ENCODE measurements at regions not wholly inside any gene's neighbourhood (a gene's known extent, or its start where the extent isn't known, plus 50 kb on each side); places are given as distances from the start of the nearest gene placed in this dataset.
"Not testable (repeated sequence)": the region's sequence is repeated elsewhere in the genome, so short reads cannot be mapped to it uniquely, and the experiment has no call there.

- DNase-seq = no peak
Measured at GRCh38 chr3:182149594-182149993, 437.9 kb downstream of the SOX2 start.

- DNase-seq = not testable (repeated sequence)
Measured at GRCh38 chr3:182156326-182156725, 444.6 kb downstream of the SOX2 start.

GRCh38 chr3:182165234-182165633, 453.5 kb downstream of the SOX2 start:
- no peak for DNase-seq

DNA sequence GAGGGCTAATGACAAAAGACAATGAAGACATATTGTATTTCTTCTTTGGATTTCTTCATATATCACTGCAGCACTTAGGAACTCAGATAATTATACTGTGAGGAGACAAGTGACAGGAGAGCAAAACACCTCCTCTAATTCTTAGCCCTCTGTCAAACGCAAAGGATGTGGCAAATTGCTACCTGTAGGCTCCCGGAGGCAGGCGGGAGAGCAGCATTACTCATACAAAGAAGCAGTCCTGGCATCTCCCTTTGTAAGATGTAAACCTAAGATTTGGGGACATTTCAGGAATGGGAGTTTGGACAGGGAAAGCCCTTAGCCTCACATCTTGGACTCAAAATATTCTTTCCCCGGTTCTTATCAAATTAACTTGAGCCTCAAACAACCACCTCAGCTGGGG, 460.8 kb downstream of the SOX2 start:
- DNase-seq = no peak

DNA sequence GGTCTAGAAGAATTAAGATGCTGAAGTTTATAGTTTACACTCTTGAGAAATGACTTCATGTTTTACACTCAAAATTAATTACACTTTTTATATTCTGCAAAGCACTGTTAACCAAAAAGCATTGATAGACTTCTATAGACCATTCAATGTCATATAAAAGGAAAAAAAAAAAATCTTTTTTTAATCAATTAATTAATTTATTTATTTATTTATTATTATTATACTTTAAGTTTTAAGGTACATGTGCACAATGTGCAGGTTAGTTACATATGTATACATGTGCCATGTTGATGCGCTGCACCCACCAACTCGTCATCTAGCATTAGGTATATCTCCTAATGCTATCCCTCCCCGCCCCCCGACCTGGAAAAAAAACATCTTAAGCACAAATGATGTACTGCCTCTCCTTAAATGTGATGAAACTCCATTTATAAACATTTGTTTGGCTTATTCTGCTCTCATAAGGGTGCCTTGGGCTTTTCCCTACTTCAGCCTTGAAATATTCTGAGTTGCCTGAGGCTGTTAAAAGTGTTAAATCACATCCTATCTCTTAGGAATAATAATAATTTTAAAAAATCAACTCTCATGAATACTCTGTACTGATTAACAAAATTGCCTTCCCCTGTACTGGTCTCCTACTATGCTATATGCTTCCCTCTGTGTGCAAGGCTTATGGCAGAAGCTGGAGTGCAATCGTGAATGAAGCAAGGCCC, 466.9 kb downstream of the SOX2 start:
- no peak for DNase-seq

DNA sequence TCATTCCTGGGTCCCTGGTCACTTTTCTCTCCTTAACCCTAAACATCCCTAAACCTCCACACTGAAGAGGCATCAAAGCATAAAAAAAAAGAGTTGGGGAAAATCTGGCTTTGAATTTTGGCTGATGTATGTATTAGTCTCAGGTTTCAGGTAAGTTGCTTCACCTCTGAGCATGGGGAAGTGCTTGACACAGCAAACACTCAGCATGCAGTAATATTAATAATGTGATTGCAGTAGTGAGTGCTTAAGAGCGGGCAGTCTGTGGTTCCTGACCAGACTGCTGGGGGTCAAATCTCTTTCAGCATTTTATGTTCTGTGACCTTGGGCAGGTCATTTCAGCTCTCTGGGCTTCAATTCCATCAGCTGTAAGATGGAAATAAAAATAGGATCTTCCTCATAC, 467.9 kb downstream of the SOX2 start:
- no peak for DNase-seq

GRCh38 chr3:182180654-182181385, 469.1 kb downstream of the SOX2 start:
- DNase-seq = no peak

DNA sequence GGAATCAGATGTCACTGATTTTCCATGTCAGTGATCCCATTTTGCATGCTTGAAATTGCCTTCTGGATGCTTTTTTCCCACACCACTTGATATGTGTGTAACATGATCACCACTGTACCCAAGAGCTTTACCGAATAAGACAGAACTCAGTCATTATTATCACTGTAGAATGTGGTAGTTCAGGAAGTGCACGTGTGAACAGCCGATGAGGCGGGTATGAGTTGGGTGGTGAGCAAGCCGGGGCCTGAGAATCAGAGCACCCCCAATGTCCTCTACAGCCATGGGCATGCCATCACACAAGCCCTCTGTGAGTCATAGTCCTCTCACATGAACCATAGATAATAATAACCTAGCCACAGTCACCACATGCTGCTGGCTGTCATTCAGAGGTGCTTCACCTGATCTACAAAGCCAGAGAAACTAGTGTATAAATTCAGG, 470.8 kb downstream of the SOX2 start:
- DNase-seq = no peak

- DNase-seq = no peak
Measured at GRCh38 chr3:182183716-182184430, 472.1 kb downstream of the SOX2 start.

GRCh38 chr3:182185313-182185712, 473.6 kb downstream of the SOX2 start:
- DNase-seq = no peak

GRCh38 chr3:182190056-182190455, 478.3 kb downstream of the SOX2 start:
- DNase-seq = no peak

GRCh38 chr3:182198345-182198744, 486.6 kb downstream of the SOX2 start:
- DNase-seq = no peak

DNA sequence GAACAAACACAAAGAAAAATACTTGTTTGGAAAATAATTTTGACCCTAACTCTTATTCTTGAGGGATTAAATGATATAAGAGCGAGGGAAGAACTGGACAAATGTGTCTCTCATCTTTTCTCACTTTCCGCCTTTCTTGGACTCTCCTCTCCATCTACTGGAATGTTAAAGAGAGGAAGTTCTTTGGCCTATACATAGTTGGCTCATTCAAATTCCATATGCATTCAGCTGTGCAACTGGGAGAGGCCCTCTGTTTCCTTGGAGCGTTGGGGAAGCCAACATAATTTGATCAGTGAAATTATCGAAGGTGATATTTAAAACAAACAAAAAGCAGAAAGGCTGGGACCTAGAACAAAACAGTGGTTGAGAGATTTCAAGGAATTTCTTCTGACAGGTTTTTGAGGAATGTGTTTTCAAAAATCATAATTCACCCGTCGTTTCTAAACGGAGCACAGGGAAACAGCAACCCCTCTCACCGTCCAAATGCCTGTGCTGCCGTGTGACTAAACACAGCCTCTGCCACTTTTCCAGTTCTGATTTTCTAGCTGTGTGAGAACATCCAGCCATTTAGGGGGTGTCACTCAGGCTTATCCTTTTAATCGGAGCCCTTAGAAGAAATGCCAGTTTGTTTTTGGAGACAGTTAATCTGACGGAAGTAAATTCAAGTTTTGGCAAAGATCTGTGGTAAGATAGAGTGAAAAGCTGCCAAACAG, 489.9 kb downstream of the SOX2 start:
- no peak for DNase-seq

- DNase-seq = no peak
Measured at GRCh38 chr3:182212479-182213076, 500.9 kb downstream of the SOX2 start.

DNA sequence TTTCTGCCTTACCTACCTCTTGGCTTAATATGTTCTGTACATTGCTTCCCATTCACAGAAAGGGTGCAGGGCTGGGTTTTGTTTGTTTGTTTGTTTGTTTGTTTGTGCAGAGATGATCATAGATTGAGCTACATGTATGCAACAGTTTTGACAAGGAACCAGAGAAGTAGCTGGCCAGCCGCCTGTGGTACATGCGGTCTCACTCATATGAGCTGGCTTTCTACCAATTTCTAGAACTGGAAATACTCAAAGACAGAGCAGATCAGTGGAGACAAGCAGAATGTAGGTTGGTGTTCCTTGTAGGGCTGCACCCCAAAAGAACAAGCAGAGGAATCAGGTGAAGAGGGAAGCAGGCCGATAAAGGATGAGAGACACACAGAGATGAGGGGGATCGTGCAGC, 502.7 kb downstream of the SOX2 start:
- no peak for DNase-seq

- no peak for DNase-seq
Measured at GRCh38 chr3:182215881-182216280, 504.2 kb downstream of the SOX2 start.

GRCh38 chr3:182216311-182216970, 504.7 kb downstream of the SOX2 start:
- no peak for DNase-seq

GRCh38 chr3:182220013-182220412, 508.3 kb downstream of the SOX2 start:
- DNase-seq = no peak

DNA sequence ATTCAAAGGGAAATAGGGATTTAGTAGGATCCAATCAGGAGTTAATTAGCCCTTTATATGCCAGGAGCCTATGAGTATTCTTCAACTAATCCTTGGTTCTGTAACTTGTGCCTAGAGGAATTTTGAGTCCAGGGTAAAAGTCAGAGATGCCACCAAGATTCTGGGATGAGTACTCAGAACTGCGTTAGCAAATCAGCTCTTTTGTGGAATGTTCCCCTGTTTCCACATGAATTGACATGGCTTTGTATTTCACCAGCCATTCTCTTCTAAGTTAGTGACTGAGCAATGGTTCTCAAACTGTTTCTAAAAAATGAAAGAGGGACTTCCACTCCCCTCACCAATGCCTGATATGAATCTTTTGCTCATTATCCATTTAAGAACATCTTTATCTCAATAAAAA, 508.7 kb downstream of the SOX2 start:
- no peak for DNase-seq

DNA sequence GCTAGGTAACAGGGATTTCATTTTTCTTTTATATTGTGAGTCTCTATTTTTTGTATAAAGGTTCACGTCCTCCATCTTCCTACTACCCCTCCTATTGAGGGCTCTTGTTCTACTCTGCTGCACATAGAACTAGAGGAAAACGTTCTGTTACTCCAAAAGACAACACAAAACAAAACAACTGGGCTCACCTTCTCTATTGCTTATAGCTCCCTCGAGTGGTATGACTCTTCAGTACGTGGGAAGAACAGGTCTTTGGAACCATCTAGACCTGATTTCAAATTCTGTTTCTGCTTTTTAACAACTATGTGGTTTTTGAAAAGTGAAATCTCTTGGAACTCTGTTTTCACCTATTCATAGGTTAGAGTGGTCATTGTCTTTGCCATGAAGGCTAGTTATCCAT, 515.3 kb downstream of the SOX2 start:
- no peak for DNase-seq

DNA sequence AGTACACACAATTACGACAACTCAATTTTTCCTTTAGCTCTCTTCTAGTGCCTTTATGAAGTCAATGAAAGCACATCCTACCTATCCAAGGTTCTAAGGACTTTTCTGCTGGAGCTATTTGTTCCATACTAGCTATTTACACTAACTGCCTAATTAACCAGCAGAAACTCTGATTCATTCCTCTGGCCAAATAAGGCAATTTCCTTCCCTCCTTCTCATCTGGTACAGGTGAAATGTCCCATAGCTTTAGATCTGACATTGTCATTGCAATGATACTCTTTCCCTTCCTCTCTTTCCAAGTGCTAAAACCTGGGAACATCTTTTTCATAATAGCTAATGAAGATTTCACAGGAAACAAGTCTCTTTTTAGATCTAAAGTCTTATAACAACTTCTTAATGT, 521.7 kb downstream of the SOX2 start:
- no peak for DNase-seq

DNA sequence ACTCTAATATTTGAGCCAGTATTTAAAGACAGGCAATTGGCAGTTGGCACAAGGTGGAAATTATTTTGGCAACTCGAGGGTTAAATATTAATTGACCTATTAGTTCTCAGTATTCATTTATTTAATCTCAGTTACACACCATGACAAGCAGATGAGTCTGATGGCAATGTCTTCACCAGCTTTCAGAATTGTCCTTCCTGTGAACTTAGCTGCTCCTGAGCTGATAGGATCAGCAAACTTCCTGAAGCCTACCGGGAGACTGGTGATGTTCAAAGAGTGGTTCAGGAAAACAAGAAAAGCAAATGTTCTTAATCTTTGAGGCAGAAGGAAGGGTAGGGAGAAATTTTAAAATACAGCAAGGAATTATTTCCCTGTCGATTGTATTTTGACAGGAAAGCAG, 522.2 kb downstream of the SOX2 start:
- no peak for DNase-seq

Data from stimulated activated naive CD4-positive, alpha-beta T cell treated with Interleukin-2 at 50 U/mL for 16 hours (primary cell).